ENCODE measurements at regions not wholly inside any gene's neighbourhood (a gene's known extent, or its start where the extent isn't known, plus 50 kb on each side); places are given as distances from the start of the nearest gene placed in this dataset.

DNA sequence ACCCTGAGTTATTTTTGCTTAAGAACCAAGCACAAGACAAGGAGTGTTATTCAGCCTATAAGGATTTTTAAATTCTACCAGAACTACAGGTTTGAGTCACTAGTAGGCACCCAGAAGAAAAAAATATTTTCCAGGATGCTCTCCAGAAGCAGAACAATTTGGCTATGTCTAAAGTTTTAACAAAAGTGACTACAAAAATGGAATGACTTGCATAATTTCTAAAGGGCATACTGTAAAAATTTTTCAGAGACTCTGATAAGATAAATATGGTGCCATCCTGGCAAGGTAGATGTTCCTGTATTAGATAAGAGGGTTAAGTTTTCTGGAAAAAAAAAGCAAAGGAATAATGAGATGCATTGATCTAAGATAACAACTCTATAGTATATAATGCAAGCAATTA, 68.6 kb upstream of the FAM9A start:
- DNase-seq (ENCODE audit: low read depth, low spot score) = no peak

DNA sequence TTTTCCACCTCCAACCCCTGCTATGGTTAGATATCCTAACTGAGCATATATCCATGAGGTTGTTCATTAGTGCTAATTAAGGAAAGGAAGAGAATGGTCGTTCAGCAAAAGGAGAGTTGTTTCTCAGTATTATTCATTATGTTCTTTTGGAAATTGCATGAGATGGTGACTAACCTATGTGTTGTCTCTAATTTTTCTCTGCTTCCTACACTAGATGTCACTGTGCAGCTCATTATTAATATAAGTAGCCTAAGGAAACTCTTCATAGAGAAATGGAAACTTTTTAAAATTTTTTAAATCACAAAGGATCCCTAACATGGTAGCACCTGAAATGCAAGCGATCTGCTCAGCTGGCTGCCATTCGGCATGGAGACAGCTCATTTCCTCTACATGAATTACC, 67.7 kb upstream of the FAM9A start:
- no peak for DNase-seq (ENCODE audit: low read depth, low spot score)

GRCh38 chrX:8868070-8868773, 67.0 kb upstream of the FAM9A start:
- no peak for DNase-seq (ENCODE audit: low read depth, low spot score)

GRCh38 chrX:8867406-8867805, 66.2 kb upstream of the FAM9A start:
- DNase-seq (ENCODE audit: low read depth, low spot score) = no peak

DNA sequence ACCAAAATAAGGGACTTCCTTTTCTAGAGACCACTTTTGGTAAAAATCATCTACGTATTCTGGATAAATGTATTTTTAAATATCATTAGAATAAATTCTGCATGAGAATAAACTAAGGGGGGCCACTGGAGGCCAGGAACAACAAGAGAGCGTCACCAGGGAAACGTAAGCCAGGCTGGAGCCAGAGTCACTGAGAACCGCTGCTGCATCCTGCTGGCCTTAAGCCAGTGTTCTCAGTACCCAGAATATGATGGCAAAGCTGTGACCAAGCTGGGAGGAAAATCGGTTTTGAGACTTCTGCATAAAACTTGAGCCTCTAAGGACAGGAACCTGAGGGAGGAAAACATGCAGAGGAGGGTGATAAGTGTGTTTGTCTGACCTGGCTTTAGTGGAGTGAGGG, 63.0 kb upstream of the FAM9A start:
- no peak for DNase-seq (ENCODE audit: low read depth, low spot score)

DNA sequence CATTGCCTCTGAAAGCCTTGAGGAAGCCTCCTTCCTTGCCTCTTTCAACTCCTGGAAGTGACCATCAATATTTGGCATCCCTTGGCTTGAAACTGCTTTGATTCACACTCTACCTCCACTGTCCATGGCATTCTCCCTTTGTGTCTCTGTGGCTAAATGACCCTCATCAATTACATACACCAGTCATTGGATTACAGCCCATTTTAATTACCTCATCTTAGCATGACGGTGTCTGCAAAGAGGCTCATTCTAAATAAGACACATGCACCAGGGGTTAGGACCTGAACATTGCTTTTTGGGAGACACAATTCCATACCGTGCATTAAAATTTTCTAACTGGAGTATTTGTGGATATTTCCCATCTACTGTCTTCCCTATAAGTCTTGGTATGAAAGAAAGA, 60.7 kb upstream of the FAM9A start:
- no peak for DNase-seq (ENCODE audit: low read depth, low spot score)

DNA sequence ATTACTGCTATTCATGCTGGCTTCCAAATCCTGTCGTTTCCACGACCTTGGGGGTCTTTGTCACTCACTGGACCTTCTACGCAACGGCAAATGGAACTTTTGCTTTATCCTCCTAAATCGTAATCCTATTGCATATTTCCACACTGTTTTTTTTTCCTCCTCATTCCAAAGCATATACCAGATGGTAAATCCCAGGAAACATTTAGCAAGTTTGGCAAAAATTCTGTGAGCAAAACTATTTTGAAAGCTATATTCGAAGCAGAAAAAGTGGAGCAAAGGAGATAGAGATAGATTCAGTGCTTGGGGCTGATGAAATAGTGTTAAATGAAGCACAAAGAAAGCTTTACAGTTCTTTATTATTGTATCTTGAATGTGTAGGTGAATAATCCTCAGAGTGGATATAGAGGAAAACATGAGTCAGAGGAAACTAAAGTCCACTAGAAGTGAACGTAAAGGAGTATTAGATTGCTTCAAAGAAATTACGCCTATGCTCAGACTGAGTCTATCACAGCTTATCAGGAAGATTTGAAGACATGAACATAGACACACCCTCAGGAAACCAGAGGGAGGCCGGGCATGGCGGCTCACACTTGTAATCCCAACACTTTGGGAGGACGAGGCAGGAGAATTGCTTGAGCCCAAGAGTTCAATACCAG, 50.2 kb upstream of the FAM9A start:
- no peak for DNase-seq (ENCODE audit: low read depth, low spot score)
